Psoas muscle (tissue), 7 donors: ENCODE measurements at regions not wholly inside any gene's neighbourhood (a gene's known extent, or its start where the extent isn't known, plus 50 kb on each side); places are given as distances from the start of the nearest gene placed in this dataset.

Source experiments
- ATAC-seq, 4 donors: fragments of 200-7000 bp; cut with Tn5 transposase; one replicate each; pipeline ENCODE4 v1.9.1; 2020; ENCODE audit warnings: moderate library complexity in 3 of 4, mild to moderate bottlenecking in 2 of 4
- DNase-seq, 2 donors: peaks; one replicate each; pipeline ENCODE4 v3.0.0-alpha.2; 2020
- H3K27ac ChIP-seq: fragments of 200-600 bp; one replicate; pipeline ENCODE4 v1.8.0; 2022
- H3K27me3 ChIP-seq, 3 donors: fragments of 200-600 bp in 1 of 3; one replicate each; pipeline versions ENCODE4 v1.6.1 to v1.8.0; 2013 to 2022; ENCODE audit warnings: low read length in 2 of 3, mild to moderate bottlenecking in 2 of 3, moderate library complexity in 1 of 3; ENCODE audit not compliant: insufficient read depth in 3 of 3
- H3K36me3 ChIP-seq, 2 donors: fragments of 200-600 bp in 1 of 2; one replicate each; pipeline versions ENCODE4 v1.6.1 to v1.8.0; 2013 to 2022; ENCODE audit warnings: low read depth in 1 of 2, mild to moderate bottlenecking in 1 of 2, moderate library complexity in 1 of 2; ENCODE audit not compliant: insufficient read depth in 1 of 2
- H3K4me1 ChIP-seq: fragments of 200-600 bp; one replicate; pipeline ENCODE4 v1.8.0; 2022
- H3K4me3 ChIP-seq: fragments of 200-600 bp; one replicate; pipeline ENCODE4 v1.8.0; 2022; ENCODE audit warnings: mild to moderate bottlenecking
- H3K9me3 ChIP-seq: fragments of 200-600 bp; one replicate; pipeline ENCODE4 v1.8.0; 2022
- WGBS, 3 donors: extraction: QIAGEN DNeasy Blood & Tissue Kit; methylation state at CpG; one replicate each; pipeline versions ENCODE4 v1.1.6 to v1.1.7; 2013; 5-methylcytosine and 5-hydroxymethylcytosine counted together
- intact Hi-C, 2 donors: fragments of 100-400 bp; cut with DNase I; formaldehyde crosslinking; loops; one replicate each; pipeline versions ENCODE4 v1.11.0 to v1.14.2; 2022
- TF ChIP-seq, protein P1 (sequence below): fragments of 200-600 bp; IDR thresholded peaks from one replicate; pipeline ENCODE4 v1.8.0; 2022; ENCODE audit warnings: antibody characterized with exemption
- donor health status: healthy with polysubstance abuse.
- donor health status: DM: no; HTN: no; CAD: no; lungs with moderate emphysema.
- donor health status: Bipolar disorder and iron deficiency.
- donor health status: healthy.
- donor health status: DM: yes; HTN: yes; CAD: no.
- donor health status: DM: no; HTN: no; CAD: no.
- donor health status: DM: yes; HTN: yes; CAD: no.

GRCh38 chr7:25456467-25457171, 228.3 kb upstream of the NPVF start:
- Histone ChIP-seq H3K4me1 (peaks cover 22% of the 10 kb centered on the region), H3K27me3 (no peaks in the 10 kb centered on the region), H3K27ac (peak overlapping the region; percentile 23), H3K9me3 (no peaks in the 10 kb centered on the region), H3K36me3 (no peaks in the 10 kb centered on the region), H3K4me3 (no peak overlapping the region)
- TF ChIP-seq, protein P1, sequence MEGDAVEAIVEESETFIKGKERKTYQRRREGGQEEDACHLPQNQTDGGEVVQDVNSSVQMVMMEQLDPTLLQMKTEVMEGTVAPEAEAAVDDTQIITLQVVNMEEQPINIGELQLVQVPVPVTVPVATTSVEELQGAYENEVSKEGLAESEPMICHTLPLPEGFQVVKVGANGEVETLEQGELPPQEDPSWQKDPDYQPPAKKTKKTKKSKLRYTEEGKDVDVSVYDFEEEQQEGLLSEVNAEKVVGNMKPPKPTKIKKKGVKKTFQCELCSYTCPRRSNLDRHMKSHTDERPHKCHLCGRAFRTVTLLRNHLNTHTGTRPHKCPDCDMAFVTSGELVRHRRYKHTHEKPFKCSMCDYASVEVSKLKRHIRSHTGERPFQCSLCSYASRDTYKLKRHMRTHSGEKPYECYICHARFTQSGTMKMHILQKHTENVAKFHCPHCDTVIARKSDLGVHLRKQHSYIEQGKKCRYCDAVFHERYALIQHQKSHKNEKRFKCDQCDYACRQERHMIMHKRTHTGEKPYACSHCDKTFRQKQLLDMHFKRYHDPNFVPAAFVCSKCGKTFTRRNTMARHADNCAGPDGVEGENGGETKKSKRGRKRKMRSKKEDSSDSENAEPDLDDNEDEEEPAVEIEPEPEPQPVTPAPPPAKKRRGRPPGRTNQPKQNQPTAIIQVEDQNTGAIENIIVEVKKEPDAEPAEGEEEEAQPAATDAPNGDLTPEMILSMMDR = no peak
- peak in 1 of 2 donors; percentile 50 for DNase-seq
- ATAC-seq = peak in 2 of 4 donors; percentile 33 to 59
- intact Hi-C loops = no loop called here
- 44 to 59% (median 49%) methylated on average over 8 of the region's 8 CpGs for WGBS, 3 donors

DNA sequence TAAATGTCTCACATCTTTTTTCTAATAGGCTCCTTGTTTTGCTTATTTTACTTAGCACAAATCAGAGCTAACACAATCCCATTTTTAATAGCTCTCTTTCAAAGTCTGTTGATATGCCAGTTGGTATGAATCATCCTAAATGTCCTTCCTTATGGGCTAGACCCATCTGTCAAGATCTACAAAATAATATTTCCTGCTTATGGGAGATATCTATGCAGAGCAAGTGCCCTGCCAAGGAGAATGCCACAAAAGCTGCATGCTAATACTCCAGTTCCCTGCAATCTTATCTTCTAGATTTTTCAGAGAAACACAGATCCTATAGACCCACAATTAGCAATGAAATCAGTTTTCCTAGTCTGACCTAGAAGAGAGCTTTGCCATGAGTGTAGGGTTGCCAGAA, 230.8 kb upstream of the NPVF start:
- TF ChIP-seq, protein P1 = no peak
- no peak for ATAC-seq
- intact Hi-C loops = no loop called here

DNA sequence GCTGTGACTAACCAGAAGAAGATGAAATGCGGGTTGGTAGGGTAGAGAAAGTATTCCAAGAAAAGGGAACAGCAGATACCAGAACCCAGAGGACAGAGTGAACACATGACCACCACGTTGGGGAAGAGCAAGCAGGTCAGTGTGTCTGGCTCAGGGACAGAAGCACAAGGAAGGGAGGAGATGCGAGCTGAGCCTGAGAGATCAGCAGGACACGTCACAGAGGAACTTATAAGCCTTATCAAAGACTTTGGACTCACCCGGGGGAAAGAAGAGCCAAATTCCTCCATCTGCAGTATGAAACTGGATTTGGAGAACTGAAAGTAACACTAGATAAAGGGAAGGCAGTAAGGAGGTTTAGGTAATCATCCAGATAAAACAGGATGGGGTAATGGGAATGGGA, 232.1 kb upstream of the NPVF start:
- DNase-seq (no peak), ATAC-seq (no peak)
- Histone ChIP-seq H3K4me1 (peaks cover 11% of the 10 kb centered on the region), H3K4me3 (no peak overlapping the region), H3K36me3 (no peaks in the 10 kb centered on the region), H3K27me3 (no peaks in the 10 kb centered on the region), H3K9me3 (no peaks in the 10 kb centered on the region), H3K27ac (no peak overlapping the region)
- TF ChIP-seq, protein P1 = no peak
- 50 to 64% (median 60%) methylated on average over 5 of the region's 5 CpGs for WGBS, 3 donors
- intact Hi-C loops = no loop called here

More for the DNA sequence above, 230.8 kb upstream of the NPVF start:
- Histone ChIP-seq H3K27ac (no peak overlapping the region), H3K4me3 (no peak overlapping the region), H3K9me3 (no peaks in the 10 kb centered on the region), H3K27me3 (no peaks in the 10 kb centered on the region), H3K4me1 (peaks cover 19% of the 10 kb centered on the region), H3K36me3 (no peaks in the 10 kb centered on the region)
- DNase-seq = no peak

DNA sequence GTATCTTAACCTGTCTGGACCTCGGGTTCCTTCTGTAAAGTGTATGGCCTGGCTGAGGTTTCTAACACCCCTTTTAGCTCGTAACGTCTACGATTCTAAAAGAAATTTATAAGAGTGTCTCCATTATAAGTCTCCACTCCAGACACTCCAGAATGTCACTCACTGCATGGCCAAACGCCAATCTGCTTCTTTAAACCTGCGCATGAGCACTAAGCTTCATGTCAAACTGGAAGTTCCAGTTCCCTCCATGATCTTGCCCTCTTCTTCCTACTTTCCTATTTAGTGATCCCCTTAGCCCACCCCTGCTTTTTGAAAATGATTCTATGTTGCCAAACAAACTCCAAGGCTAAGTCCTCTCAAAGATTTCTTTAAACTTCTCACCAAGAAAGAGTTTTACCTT, 241.4 kb upstream of the NPVF start:
- no peak for ATAC-seq
- no peak overlapping the region for H3K4me3 ChIP-seq
- H3K27ac ChIP-seq = no peak overlapping the region
- H3K9me3 ChIP-seq = no peaks in the 10 kb centered on the region
- H3K27me3 ChIP-seq = no peaks in the 10 kb centered on the region
- DNase-seq = no peak
- intact Hi-C loops = no loop called here
- no peaks in the 10 kb centered on the region for H3K4me1 ChIP-seq
- TF ChIP-seq, protein P1 = no peak
- no peaks in the 10 kb centered on the region for H3K36me3 ChIP-seq
- 92 to 93% (median 93%) methylated on average over 6 of the region's 6 CpGs for WGBS, 3 donors
